Ishikawa (cell line): ENCODE measurements at regions not wholly inside any gene's neighbourhood (a gene's known extent, or its start where the extent isn't known, plus 50 kb on each side); places are given as distances from the start of the nearest gene placed in this dataset.

Source experiments
- CEBPB ChIP-seq: IDR thresholded peaks from 2 replicates; pipeline ENCODE4 v1.6.1; 2012
- CREB1 ChIP-seq: IDR thresholded peaks from 2 replicates; pipeline ENCODE4 v1.6.1; 2012; ENCODE audit warnings: low read depth
- EGR1 ChIP-seq: IDR thresholded peaks from 2 replicates; pipeline ENCODE4 v1.6.1; 2012
- EP300 ChIP-seq: IDR thresholded peaks from 2 replicates; pipeline ENCODE4 v1.6.1; 2012; ENCODE audit warnings: borderline replicate concordance
- FOXM1 ChIP-seq: IDR thresholded peaks from 2 replicates; pipeline ENCODE4 v1.6.1; 2012; ENCODE audit warnings: low read depth, borderline replicate concordance
- NFIC ChIP-seq: IDR thresholded peaks from 2 replicates; pipeline ENCODE4 v1.6.1; 2012
- RAD21 ChIP-seq: IDR thresholded peaks from 2 replicates; pipeline ENCODE4 v1.6.1; 2012; ENCODE audit warnings: low read depth
- TAF1 ChIP-seq: IDR thresholded peaks from 2 replicates; pipeline ENCODE4 v1.6.1; 2012; ENCODE audit warnings: low read depth, mild to moderate bottlenecking
- TCF12 ChIP-seq: IDR thresholded peaks from 2 replicates; pipeline ENCODE4 v1.6.1; 2012; ENCODE audit warnings: low read depth
- TEAD4 ChIP-seq: IDR thresholded peaks from 2 replicates; pipeline ENCODE4 v1.6.1; 2012
- YY1 ChIP-seq: IDR thresholded peaks from 2 replicates; pipeline ENCODE4 v1.6.1; 2012; ENCODE audit warnings: low read depth
- ZBTB7A ChIP-seq: IDR thresholded peaks from 2 replicates; pipeline ENCODE4 v1.6.1; 2012; ENCODE audit warnings: low read depth
- TF ChIP-seq, protein P1 (sequence below): IDR thresholded peaks from 2 replicates; pipeline ENCODE4 v1.6.1; 2012
- TF ChIP-seq, protein P2 (sequence below): IDR thresholded peaks from 2 replicates; pipeline ENCODE4 v1.6.1; 2012; ENCODE audit warnings: low read depth, mild to moderate bottlenecking
- TF ChIP-seq, protein P3 (sequence below): IDR thresholded peaks from 2 replicates; pipeline ENCODE4 v1.6.1; 2012

DNA sequence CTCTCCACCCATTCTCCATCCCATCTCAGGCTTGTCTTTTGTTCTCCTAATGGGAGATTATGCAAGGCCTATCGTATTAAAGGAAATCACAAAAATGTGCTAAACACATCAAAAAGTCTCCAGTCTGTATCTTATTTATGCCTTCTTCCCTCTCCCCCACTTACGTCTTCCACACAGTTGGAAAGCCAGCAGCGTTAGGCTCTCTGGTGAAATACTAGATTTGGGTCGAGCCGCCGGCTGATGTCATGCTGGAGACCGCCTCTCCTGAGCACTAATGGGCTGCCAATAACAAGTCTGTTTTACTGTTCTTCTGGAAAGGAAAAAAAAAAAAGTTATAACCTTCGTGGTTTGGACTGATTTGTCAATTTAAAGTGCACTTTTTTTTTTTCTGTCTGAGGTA lies 182.7 kb upstream of the SIX2 start:
- TF ChIP-seq TCF12 (no peak), CEBPB (no peak), FOXM1 (no peak)

DNA sequence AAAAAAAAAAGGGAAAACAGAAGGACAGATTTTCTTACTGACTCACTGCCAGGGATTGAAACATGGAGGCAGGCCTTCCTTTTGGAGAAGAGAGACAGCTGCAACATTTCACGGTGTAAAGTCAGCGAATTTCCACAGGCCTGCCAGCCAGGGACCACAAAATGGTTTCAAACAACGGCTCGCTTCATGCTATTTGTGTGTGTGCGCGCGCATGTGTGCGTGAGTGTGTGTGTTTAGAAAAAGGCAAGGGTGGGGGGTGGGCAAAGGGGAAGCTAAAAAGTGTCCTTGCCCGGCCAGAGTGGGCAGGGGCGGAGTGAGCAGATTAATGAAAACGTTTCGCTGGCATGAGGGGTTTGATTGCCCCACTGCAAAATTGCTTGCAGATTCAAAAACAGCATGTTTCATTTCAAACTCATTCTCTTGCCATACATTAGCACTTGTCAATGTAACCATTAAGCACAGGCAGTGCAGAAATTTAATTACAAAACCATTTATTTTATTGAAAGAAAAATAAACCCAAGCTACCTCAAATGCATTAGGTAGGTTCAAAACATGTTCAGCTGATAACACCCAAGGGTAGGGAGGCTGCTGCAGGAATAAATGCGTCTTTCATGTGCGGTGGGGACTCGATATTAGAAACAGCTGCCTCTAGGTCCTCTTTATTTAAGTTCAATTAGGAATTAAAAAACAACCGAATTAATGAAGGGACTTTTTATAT lies 182.1 kb upstream of the SIX2 start:
- no peak for TF ChIP-seq TCF12
- no peak for TF ChIP-seq TEAD4
- no peak for TF ChIP-seq RAD21
- TF ChIP-seq, protein P1, sequence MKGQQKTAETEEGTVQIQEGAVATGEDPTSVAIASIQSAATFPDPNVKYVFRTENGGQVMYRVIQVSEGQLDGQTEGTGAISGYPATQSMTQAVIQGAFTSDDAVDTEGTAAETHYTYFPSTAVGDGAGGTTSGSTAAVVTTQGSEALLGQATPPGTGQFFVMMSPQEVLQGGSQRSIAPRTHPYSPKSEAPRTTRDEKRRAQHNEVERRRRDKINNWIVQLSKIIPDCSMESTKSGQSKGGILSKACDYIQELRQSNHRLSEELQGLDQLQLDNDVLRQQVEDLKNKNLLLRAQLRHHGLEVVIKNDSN, result no peak
- TF ChIP-seq TAF1, result no peak
- TF ChIP-seq, protein P2, sequence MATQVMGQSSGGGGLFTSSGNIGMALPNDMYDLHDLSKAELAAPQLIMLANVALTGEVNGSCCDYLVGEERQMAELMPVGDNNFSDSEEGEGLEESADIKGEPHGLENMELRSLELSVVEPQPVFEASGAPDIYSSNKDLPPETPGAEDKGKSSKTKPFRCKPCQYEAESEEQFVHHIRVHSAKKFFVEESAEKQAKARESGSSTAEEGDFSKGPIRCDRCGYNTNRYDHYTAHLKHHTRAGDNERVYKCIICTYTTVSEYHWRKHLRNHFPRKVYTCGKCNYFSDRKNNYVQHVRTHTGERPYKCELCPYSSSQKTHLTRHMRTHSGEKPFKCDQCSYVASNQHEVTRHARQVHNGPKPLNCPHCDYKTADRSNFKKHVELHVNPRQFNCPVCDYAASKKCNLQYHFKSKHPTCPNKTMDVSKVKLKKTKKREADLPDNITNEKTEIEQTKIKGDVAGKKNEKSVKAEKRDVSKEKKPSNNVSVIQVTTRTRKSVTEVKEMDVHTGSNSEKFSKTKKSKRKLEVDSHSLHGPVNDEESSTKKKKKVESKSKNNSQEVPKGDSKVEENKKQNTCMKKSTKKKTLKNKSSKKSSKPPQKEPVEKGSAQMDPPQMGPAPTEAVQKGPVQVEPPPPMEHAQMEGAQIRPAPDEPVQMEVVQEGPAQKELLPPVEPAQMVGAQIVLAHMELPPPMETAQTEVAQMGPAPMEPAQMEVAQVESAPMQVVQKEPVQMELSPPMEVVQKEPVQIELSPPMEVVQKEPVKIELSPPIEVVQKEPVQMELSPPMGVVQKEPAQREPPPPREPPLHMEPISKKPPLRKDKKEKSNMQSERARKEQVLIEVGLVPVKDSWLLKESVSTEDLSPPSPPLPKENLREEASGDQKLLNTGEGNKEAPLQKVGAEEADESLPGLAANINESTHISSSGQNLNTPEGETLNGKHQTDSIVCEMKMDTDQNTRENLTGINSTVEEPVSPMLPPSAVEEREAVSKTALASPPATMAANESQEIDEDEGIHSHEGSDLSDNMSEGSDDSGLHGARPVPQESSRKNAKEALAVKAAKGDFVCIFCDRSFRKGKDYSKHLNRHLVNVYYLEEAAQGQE, result no peak
- TF ChIP-seq CEBPB, result no peak
- no peak for TF ChIP-seq YY1
- no peak for TF ChIP-seq FOXM1
- TF ChIP-seq CREB1, result no peak

DNA sequence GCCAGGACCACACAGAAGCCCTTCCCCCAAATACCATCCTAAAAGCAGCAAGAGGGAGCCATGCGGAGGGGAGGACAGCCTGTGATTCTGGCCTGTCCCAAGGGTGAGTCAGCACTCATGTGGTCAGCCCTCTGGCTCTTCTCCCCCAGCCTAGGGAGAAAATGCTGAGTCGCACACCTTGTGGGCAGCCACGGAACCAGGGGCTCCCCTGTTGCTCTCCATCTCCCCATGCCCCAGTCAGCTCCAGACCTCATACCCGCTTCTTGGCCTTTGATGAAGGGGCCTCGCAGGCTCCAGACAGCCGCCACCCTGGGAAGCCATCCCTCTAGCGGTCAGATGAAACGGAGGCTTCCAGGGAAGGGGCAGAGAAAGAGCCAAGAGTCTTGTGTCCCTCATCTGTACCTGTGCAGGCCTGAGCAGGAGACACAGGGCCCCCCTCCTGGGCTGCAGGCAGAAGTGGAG lies 181.3 kb upstream of the SIX2 start:
- TF ChIP-seq FOXM1 (no peak), TCF12 (no peak)
- TF ChIP-seq, protein P3, sequence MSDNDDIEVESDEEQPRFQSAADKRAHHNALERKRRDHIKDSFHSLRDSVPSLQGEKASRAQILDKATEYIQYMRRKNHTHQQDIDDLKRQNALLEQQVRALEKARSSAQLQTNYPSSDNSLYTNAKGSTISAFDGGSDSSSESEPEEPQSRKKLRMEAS, result no peak

DNA sequence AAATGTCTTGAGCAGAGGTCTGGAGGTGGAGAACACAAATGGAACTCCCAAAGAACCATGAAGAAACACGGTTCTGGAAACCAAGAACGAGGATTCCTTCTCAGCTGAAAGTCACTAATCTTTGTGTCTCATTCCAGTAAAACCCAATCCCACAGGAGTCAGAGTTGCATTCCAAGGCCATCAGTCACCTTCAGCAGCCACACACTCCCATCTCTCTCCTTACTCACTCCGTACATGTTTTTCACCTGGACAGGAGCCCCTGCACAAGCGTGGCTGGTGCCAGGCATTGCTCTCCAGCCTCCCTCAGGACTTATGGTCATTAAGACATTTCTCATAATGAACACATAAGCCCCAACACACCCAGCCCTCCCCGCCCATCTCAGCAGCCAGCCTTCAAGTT lies 175.4 kb upstream of the SIX2 start:
- TF ChIP-seq FOXM1 (no peak), TCF12 (no peak), TEAD4 (0 out of 2 replicates have a peak, but pooled peaks have one; percentile 19), NFIC (no peak), CREB1 (no peak)
- TF ChIP-seq, protein P2, result no peak
- TF ChIP-seq, protein P1, result no peak

DNA sequence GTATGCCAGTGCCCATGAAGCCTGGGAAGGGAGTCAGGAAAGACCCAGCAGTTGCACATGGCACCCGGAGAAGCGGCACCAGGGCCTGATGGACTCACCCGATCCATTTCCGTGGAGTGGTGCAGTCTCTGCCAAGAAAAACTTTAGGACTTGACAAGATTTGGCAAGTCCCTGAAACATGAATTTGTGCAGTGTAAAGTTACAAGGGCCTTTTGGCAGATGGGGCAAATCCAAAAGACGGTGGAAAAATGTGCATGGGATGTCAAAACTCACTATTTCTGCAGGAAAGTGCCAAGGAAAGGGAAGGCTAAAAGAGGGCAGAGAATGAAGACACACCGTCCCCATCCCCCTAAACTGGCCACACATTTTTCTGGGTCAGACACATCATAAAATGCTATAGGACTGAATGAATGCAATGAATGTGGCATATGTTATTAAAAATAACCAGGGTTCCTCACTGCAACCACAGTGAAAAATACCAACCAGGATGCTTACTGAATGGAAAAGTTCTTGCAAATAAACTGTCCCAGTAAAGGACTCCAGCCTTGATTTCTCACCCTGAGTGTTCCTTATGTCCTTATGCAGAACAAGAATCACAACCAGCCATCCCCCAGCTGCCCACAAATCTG lies 173.5 kb upstream of the SIX2 start:
- TF ChIP-seq YY1 (no peak), TEAD4 (no peak), ZBTB7A (no peak), EGR1 (no peak), EP300 (no peak)

DNA sequence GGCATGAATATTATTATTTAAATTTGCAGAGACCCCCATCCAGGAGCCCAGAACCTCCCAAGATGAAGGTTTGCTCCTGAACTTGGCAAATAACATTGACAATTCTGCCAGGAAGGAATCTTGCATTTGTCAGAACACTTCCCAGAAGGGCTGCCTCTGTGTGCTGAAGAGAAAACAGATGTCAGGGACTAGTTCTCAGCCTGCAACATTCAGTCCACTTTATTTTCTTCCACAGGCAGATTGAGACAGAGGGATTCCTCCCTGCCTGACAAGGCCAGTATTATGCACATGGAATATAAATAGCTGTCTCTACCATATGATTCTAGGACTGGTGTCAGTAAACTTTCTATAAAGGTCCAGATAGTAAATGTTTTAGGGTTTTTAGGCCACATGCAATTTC lies 171.5 kb upstream of the SIX2 start:
- TF ChIP-seq CREB1, result no peak
- no peak for TF ChIP-seq TEAD4
- no peak for TF ChIP-seq NFIC
- TF ChIP-seq YY1, result no peak
- TF ChIP-seq EGR1, result no peak
- no peak for TF ChIP-seq EP300
- no peak for TF ChIP-seq TAF1
- no peak for TF ChIP-seq FOXM1
- TF ChIP-seq, protein P2, result no peak
- no peak for TF ChIP-seq RAD21
- TF ChIP-seq, protein P1, result no peak
